ENCODE measurements at regions not wholly inside any gene's neighbourhood (a gene's known extent, or its start where the extent isn't known, plus 50 kb on each side); places are given as distances from the start of the nearest gene placed in this dataset.
"Not testable (repeated sequence)": the region's sequence is repeated elsewhere in the genome, so short reads cannot be mapped to it uniquely, and the experiment has no call there.

DNA sequence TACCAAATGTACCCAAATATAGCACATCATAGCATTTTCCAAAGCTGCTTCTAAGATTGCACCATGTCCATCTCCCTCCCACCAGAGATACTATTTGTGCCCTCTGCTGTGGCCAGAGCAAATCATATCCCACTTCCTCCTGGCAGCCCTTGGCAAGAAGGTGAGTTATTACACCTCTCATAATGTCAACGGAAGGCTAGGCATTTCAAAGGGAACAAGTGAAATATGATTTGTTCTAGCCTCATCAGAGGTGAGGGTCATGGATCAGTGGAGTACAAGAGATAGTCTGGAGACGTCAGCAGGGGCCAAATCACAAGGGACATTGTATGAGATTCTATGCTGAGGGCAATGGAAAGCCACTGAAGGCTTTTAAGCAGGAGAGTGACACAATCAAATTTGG lies 90.2 kb upstream of the BCAR3 start:
- no peak for DNase-seq

DNA sequence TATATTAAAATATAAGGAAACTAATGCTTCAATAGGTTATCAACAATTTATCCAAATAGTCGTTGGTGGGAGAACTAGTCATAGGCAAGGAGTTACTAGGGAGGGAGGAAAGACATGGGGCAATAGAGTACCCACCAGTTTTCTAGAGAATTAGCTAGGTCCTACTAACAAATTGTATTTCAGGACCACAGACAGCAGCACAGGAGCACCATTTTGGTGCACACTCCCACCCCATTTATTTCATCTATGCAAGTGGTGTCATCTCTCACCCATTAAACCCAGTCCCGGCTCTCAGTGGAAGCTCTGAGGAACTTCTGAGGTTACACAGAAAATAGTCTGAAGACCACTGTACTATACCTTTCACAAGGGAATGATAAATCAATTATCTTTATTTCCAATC lies 89.0 kb upstream of the BCAR3 start:
- no peak for DNase-seq

DNA sequence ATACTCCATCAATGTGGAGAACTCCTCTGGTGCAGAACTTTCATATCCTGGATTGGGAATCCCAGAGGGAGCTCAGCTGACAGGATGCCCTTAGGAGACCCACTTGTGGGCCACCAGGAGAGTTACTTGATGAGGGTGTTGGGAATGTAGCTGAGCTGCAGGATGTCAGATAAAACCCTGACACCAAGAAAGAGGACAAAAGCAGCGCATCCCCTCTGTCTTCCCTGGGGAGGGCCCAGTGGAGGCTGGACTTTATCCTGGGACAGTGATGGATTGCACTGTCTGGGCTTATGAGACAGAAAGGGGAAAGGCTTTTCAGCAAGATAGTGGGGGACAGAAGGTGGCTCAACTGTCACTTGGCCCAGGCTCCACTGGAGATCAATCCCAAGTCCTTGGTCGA lies 88.1 kb upstream of the BCAR3 start:
- no peak for DNase-seq

DNA sequence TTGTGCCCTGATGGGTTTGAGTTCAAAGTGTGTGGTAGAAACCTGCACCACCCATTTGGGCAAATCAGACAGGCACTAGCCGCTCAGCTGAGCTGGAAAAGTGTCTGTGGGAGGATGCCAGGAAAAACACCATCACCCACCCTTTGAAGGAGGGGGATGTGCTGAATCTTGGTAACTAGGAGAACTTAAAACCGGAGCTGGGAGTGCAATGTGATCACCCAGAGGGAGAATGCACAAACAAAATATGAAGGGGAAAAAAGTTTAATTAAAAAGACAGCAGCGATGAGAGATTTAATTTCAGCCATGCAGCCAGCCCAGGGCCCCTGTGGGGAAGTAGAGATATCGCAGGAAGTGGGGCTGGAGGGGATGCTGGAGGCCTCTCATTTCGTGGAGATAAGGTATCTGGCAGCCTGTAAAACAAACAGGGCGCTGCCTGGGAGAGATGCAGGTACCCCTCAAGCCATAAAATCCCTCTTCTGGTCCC lies 86.8 kb upstream of the BCAR3 start:
- DNase-seq: peak; percentile 58

DNA sequence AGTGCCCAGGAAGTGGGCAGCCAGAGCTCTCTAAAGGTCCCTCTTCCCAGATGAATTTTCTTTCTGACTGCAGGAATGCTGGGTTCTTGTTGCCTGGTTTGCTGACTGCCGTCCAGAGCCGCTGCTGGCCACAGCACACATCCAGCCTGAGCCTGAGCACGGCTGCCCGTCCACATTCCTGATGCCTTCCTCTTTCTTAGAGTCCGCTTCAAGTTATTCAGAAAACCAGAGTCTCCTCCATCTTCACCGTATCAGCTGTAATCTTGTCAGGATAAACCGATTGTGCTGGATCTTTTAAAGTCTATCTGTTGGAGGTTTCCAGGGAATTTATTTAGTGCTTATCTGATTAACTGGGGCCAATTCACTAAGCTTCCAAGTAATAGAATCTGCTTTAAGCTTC lies 84.8 kb upstream of the BCAR3 start:
- DNase-seq: no peak

DNA sequence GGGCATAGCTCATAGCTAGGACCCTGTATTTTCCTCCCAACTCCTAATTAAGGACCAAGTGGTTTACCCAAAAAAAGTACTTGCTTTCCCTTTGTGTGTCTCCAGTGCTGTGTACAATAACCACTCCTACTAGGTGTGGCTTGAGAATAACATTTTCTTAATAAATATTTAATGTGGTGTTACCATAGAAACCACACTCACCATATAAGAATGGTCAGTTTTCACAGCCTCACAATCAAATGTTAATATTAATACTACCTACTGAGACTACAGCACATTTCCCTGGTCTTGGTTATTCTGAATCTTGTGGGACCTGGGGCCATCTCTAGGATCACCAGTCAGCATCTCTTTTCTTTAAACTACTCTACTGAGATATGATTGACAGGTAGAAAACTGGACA lies 83.5 kb upstream of the BCAR3 start:
- no peak for DNase-seq

DNA sequence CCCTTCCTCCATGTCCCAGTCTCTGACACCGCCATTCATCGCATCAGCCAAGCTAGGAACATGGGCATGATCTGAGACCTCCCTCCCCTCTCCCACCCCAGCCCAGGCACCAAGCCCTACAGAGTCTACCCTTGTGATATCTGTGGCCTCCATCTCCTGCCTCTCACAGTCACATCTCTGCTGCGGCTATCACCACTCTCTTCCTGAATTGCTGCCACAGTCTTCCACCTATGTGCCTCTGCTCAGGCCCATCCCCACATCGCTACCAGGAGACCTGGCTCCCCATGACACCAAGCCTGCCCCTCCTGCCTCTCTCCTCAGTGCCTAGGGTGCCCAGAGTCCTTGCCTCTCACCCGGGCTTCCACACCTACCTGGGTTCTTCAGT lies 82.7 kb upstream of the BCAR3 start:
- no peak for DNase-seq

DNA sequence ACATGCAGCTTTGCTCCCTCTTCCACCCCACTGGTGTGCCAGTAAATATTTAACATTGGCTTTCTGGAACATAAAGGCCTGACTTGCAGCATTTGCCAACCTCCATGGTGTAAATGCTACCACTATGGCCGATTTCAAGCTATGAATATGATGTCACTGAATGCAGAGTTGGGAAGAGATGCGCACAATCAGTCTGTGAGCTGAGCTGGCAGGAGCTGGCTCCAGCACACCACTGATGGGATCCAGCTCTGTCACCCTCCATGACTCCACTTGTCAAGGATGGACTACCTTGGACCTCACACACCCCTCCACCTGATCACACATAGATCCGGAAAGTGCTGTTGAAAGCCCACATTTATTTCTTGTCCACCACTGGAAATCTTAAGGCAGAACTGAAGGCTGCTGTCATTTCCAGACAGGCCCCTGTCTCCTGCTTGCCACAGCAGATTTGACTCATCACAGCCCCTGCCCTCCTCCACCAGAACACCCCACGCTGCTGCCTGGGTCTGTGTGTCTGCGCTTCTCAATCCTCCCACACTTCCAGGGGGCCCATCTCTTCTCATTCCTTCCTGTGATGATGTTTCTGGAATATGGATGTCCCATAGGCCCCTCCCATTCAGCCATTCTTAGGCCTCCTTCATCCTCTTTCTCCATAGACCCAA lies 82.2 kb upstream of the BCAR3 start:
- DNase-seq: no peak

DNA sequence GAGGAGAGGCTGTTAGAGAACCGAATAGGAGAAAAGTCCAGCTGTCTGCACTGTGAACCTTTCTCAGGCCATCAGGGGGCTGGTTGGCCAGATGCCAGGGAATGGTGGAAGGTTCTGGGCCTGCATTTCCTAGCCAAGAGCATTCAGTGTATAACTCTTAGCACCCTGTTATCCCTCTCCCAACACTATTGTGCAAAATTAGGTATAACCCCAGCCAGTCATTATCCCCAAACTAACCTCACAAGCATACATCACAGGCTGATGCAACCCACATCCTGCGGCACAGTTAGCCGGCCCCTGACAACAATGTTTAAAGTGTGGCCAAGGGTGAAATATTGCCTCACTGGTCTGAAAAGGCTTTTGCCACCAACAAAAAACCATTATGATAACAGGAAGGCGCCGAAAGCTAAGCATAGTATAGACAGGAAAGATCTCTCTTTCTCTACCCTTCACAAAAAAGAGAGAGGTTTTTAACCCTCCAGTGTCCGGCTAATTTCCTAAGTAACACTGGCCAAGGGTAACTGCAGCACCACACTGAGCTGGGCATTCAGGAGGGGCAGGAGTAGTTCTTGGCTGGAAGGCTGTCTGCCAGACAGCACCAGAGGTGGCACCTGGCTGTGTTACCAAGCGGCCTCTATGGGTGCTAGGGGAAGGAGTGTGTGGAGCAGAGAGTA lies 77.3 kb upstream of the BCAR3 start:
- peak; percentile 63 for DNase-seq

DNA sequence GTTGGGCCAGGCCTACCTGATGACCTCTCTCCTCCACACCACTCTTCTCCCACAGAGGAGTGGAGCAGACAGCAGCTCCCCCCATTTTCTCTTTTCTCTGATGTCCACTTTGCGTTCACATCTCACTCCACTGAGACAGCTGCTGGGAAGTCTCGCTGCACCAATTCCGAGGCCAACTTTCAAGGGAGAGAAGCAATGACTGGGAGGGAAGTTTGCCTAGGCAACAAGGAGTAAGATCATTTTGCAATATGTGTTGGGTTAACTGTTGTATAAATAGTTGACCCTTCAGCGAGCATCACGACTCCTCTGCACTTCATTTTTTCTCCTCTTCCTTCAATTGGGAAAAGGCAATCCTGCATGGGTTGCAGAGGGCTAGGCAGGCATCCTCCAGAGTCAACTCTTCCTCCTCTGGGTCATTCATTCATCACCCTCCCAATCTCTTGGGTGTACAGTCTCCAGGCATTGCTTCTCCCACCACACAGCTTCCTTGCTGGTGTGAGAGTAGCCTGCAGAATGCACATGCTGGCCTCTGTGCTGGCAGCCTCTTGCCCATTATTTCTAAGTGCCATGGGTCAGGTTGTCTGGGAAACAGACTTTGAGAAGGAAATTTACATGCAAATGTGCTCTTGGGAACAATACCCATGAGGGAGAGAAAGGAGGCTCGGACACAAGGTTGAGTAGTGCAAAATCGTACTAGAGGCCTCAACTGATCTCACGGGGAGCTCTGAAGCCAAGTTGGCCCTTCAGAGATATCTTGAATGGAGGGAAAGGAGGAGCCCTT lies 75.8 kb upstream of the BCAR3 start:
- DNase-seq: no peak

DNA sequence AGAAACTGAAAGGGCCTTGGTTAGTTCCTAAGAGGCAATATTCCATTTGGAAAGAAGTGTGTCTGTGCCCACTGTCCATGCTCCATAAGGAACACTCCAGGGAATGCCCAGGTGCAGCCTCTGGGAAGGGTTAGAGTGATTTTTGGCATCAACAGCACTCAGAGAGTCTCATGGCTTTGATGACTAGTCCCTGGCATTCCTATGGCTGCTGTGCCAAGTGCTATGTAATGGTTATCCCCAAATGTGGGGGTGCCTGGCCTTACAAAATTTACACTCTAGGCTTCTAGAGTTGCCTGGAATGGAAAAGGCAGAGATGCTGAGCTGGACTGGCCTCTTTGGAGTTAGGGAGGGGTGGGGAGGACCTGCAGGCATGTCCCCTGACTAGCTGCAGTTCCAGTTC lies 75.0 kb upstream of the BCAR3 start:
- no peak for DNase-seq

DNA sequence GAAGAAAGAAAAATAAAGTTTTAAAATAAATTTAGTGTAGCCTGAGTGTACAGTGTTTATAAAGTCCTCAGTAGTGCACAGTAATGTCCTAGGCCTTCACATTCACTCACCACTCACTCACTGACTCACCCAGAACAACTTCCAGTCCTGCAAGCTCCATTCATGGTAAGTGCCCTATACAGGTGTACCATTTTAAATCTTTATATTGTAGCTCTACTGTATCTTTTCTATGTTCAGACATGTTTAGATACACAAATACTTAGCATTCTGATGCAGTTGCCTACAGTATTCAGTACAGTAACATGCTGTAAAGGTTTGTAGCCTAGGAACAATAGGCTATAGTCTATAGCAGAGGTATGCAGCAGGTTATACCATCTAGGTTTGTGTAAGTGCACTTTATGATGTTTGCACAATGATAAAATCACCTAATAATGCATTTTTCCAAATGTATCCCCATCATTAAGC lies 73.6 kb upstream of the BCAR3 start:
- not testable (repeated sequence) for DNase-seq

DNA sequence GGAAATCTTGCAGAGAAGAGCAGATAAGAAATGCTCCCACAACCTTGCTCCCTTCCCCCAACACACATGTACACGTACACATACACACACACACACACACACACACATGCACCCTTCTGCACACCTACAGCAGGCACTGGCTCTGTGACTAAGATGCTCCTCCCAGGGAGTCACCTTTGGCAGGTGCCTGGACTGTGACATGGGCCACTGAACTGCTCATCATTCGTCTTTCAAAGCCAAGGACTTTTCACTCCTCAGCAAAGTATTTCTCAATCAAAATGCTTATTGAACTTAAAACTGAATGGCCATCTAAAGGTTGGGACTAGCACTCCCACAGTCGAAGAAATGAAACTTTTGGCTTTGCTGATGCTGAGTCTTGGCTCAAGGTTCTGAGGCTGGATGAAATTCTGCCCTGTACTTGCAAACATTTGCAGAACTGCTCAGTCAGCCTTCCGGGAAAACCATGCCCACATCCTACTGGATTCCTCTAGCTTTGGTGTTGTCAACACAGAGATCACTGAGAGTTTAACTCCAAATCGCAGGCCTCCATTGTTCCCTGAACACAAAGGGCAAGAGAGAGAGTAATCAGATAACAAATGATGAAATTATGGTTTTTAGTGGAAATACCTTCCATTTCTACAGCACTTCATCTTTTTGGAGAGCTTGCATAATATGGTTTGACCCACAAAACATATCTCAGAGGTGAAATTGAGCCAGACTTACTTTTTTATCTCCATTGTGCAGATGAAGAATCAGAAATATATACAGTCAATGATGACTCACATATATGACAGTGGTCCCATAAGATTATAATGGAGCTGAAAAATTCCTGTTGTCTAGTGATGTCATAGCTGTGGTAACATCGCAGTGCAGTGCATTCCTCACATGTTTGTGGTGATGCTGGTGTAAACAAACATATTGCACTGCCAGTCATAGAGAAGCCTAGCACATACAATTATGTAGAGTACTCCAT lies 72.4 kb upstream of the BCAR3 start:
- peak; percentile 55 for DNase-seq

DNA sequence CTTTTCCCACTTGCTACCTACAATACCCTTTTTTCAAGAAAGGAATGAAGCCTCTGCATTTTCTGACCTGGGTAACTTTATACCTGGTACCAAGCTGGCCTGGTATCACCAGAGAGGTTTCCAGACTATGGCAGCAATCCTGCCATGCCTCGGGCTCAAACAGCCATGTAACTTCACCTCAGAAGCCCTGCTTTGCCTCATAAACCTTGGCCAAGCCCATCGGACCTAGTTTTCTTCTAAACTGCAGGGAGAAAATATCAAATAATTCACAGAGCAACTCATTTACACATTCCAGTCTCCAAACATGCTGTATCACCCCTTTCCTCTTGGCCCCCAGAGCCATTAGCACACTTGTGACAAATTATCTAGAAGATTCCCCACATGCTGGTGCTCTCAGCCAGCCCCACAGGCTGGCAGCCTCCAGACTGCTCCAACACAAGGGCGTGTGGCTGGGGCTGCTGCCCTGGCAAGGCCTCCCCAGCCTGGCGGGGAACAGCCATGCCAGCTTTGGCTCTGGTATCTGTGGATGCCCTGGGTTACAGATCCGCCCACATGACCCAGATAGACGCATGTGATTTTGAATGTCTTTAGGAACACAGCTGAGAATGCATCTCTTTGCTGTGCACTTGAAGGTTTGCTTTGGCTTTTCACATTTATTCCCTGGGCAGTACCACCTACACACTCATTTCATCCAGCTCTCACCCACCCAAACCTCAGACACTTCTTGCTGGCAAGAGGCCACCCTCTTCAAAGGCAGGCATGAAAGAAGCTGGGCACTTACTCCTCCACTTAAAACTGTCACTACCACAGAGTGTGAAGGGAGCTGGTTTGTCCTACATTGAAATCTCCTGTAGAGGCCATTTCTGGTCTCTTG lies 70.0 kb upstream of the BCAR3 start:
- no peak for DNase-seq

DNA sequence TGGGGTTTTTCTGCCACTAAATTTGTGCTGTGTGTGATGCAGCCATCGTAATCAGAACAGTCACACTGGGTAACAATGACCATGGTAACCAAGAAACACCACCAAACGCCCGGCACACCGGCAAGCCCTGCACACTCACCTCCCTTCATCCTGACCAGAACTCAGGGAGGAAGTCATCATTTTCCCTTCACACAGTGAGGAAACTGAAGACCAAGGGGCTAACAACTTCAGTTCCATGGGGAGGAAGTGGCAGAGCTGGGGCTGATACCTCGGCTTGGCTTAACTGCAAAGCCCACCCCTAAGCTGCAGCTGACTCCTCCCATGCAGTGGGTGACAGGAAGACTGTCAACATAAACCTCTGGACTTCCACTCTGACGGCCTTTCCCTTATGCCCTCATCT lies 69.3 kb upstream of the BCAR3 start:
- DNase-seq: no peak

DNA sequence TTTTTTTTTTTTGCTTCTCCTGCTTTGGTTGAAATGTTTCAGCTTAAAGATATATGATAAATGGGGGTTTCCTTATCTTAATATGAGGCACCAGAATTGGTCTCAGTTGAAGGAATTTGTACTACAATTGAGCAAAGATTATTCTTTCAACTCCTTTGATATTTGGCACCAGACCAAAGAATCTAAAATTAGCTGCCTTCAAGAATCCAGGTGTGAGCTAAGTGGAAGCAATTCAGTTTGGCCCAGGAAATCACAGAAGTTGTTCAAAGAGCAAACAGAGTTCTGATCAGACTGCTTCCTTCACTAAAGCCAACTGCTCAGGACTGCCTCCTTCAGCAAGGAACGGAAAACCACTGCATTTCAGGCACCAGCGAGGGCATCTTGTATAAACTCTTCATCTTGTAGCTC lies 68.3 kb upstream of the BCAR3 start:
- no peak for DNase-seq

DNA sequence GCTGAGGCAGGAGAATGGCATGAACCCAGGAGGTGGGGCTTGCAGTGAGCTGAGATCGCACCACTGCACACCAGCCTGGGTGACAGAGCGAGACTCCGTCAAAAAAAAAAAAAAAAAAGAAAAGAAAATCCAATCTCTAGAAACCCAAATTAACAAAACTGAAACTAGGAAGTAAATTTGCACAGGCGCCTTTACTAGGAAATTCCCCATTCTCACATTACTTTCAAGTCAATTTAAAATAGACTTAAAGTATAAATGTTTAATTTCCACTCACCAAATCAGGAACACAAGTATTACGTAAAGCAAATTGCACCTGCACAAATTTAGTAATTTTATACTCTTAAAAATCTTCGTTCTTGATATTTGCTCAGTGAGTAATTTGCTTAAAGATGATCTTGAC lies 67.8 kb upstream of the BCAR3 start:
- no peak for DNase-seq

DNA sequence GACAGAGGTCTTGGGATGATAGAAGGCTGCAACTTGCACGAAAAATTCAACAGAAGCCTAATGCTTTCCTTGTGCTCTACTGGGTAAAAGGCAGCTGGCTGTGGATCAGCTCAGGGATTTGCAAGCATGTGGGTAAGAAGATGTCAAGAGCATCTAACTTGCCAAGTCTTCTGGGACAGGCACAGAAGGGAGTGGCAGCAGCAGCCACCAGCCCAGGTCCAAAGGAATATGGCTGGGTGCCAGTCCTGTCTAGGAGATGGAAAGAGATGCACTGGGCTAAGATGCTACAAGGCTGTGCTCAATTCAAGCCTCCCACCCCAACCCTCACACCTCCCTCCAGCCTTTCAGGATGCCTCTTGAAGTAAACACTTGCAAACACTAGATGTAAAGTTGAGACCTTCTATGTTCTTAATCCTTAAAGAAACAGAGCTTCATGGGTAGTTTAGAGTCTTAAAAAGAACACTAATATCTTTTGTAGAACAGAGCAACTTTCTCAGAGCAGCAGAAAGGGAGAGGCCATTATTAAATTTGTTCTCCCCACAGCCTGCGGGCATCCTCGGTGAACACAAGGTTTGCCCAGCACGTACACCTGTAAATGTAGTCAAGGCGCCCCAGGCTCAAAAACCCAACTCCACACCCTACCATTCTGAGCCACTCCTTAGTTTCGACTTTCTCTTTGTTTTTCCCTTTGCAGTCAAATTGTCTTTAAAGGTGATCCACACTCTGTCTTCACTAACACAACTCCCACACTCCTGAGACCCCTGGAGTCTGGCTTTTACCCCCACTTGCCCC lies 64.6 kb upstream of the BCAR3 start:
- DNase-seq: no peak

DNA sequence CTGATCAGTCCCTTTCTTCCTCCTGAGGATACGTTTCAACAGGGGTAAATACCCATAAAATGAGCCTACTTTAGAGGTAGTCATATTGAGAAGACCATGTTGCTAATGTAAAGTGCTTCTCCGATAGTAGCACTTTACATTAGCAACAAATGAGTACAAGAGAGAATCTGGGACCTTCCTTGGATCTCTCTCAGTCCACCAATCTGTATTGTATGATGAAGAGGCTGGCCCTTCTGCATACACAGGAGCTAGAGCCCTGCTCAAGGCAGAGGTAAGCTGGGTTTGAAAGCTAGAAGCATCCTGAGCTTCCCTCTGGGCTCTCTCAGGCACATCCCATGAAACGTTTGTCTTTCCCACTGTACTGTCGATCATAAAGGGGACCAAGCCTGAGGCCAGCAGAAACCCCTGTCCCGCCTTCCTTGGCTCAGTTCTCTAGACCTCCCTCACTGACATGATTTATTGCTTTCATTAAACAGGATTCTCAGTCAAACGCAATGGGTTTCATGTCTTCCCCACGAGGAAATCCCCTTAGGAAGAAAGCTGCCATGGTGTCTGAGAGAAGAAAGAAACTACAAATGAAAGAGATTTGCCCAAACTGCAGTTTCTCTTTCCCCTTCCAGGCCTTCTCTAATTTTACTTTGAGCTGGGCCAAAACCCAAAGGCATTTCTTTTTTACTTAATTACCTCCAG lies 62.8 kb upstream of the BCAR3 start:
- DNase-seq: no peak

DNA sequence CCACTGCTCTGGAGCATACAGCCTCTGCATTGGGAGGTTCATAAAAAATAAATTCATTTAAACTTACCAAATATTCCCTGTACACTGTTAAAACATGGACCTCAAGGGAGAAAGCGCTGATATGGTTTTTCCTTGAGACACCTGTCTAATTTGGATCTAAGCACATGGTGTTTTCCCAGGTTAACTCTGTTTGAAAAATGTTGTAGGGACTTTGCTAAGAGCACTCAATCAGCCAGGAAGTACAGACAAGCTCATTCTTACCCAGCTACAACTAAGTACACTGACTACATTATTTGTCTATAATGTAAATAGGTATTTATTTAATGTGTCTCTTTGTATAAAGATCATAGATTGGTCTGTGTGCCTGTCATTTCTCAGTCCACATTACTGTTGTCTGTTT lies 61.8 kb upstream of the BCAR3 start:
- no peak for DNase-seq

Measured in femur (tissue), 1 donor.